ENCODE measurements at regions not wholly inside any gene's neighbourhood (a gene's known extent, or its start where the extent isn't known, plus 50 kb on each side); places are given as distances from the start of the nearest gene placed in this dataset.

GRCh38 chr1:54464477-54465146, 58.4 kb upstream of the SSBP3 start:
- no peak for TF ChIP-seq CTCF (IDR thresholded peaks at IDR 0.05; ENCODE audit: insufficient read depth, low read depth, low read length)
- TF ChIP-seq EZH2 (IDR thresholded peaks at IDR 0.05; ENCODE audit: insufficient read depth, low read length) = no peak

Data from astrocyte (in vitro differentiated cells and primary cell).